ENCODE measurements at regions not wholly inside any gene's neighbourhood (a gene's known extent, or its start where the extent isn't known, plus 50 kb on each side); places are given as distances from the start of the nearest gene placed in this dataset.

DNA sequence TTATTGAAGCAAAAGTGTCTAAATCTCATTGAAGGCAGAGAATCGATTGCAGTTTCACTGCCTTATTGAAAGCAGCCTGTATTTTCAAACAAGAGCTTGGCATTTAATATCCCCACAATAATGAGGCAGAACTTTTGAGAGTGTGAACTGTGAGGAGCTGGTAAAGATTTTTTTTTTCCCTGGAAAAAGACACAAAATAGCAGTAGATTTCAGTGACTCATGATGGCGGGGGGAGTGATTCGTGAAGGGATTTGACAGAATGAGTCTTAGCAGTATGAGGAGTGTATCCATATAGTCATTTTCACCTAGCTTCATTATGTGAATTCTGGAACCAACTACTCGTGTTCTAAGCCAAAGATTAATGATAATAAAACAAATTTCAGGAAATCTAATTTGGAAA, 242.9 kb downstream of the ARL6IP6 start:
- no peak for DNase-seq

DNA sequence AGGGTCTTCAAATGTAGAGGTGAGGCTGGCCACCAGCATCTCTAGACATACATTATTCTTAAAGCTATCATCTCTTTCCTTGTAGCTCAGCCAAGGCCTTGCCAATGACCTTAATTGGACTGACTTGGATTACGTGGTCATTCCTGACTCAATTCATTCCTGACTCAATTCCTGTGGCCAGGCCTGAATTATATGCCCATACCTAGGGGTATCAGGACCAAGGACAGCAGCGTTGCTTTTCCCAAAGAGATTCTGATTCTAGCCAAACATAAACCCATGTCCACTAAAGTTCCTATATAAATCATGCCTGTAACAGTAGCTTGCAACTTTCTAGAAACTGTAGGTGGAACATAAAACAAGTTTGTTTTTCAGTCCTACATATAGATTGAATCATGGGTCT, 231.7 kb downstream of the ARL6IP6 start:
- DNase-seq: no peak

DNA sequence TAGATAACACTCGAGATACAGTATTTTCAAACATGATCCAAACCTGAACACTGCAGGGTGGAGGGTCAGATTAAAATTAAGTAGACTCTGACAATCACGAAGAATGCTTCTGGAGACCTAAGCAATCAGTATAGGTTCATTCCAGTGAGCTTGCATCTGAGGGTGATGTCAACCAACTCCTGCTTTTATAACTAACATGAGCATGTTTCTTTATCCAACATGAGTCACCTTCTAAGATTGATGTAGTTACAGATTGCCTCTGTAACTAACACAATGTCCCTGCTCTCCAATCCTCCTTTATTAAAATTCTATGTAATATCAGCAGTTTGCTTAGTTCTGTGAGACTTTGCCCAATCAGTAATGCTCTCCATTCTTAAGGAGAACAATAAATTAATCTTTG, 225.7 kb downstream of the ARL6IP6 start:
- DNase-seq: no peak

DNA sequence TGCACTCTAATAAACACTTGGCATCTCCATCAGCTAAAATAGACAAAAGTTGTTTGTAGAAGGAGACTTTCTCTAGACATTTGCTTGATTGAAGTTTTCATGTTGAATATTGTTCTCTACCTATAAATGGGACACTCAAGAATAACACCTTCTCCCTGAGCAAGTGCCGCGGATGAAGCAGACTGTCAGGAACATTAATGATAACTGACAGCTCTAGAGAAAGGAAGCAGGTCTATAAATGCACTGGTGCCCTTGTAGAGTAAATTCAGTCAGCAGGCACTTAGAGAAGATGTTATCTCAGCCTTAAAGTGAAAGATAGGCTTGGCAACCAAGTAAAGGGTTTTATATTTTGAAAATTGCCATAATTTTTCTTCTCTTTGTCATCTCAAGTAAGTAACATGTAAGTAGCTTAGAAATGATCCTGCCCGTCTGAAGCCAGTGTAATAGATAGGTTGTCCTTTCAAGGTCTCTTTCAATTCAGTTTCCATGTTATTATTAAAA, 224.6 kb downstream of the ARL6IP6 start:
- no peak for DNase-seq

DNA sequence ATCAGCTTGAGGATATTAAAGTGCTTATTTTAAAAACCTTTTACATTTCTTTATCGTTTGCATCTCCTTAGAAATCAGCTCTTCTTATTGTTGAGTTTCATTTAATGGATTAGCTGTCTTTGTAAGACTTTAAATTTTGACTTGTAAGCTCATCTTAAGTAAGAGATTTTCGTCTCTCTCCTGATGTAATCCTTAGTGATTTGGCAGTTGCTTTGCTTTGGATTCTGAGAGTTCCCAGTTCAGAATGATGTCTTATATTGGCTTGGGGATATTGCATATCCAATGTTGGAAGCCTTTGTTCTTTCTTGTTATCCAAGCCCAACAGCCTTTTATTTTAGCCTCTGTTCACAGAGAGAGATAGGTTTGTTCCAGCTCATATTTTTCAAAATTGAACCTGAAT, 212.1 kb downstream of the ARL6IP6 start:
- DNase-seq: no peak

DNA sequence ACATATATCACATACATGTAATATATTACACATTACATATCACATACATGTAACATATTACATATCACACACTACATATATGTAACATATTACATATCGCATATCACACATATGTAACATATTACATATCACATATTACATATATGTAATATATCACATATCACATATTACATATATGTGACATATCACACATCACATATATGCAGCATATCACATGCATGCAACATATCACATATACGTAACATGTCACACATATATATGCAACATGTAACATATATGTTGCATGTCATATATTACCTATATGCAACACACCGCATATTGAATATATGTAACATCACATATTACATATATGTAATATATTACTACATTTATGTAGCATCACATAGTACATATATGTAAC, 211.2 kb downstream of the ARL6IP6 start:
- no peak for DNase-seq

DNA sequence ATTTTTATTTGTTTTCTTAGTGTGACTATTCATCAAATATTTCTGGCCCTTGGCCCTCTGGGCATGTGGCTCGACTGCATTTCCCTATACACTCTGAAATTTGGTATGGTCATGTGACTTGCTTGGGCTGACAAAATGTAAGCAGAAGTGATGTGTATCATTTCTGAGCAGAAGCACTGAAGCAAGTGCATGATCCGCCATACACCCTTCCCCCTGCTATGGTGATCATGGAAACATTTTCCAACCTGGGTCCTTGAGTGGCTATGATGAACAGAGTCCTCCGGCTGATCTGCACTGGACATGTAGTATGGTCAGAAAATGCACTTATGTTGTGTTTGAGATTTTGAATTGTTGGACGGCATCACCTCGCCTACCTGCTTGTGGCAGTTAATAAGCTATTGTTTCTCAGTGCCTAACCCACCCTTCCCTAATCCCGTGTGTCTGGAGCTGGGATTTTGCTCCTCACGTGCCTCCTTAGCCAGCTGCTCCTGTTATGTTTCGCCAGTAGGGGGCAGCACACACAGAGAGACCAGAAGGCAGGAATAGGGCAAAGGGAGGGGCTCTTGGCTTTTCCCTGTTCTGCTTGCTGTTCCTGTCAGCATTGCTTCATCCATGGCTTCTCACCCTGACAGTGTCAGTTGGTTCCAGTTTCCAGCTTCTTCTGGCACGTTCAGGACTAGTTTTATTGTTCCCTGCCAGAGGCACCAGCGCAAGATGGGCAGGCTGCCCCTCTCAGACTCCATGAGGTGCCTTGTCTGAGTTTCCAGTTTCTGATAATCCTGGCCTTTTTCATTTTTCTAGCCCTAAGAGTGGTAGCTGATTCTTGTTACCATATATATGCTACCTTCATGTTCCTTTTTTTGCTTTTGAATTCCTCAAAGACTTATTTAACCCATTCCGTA, 207.4 kb downstream of the ARL6IP6 start:
- peak; percentile 81 for DNase-seq

DNA sequence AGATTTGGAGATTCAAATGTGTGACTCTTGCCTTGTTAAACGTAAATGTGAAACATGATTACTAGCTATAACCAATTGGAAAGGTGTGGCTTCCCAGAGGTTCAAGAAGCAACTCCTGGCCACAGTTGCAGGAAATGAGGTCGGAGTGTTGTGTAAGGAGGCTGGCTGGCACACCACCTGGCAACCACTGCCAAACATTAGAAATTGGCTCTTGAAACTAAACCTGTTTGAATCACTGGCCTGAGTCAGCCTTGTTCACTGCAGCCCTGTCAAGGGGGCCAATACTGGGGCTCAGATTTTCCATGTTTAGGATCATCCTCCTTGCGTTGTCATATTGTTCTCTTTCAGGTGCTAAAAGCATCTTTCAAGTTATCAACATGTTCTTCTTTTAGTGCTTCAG, 206.3 kb downstream of the ARL6IP6 start:
- peak; percentile 3 to 49 for DNase-seq

DNA sequence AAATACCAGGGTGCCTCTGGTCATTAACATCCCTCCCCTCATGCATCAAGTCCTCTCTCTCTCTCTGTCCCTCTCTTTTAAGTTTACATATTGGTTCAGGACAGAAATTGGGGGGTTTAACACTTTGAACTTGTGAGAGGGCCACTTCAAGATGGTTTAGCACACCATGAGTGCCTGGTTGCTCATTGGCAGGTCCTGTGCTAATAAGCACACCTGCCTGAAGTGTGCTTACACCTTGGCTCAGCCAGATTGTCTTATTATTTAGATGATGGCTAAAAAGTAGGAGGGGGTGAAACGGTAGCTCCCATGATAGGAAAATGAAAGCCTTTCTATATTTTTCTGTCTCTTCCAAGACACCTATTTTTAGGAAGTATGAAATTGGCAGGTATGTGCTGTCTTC, 205.8 kb downstream of the ARL6IP6 start:
- no peak for DNase-seq

DNA sequence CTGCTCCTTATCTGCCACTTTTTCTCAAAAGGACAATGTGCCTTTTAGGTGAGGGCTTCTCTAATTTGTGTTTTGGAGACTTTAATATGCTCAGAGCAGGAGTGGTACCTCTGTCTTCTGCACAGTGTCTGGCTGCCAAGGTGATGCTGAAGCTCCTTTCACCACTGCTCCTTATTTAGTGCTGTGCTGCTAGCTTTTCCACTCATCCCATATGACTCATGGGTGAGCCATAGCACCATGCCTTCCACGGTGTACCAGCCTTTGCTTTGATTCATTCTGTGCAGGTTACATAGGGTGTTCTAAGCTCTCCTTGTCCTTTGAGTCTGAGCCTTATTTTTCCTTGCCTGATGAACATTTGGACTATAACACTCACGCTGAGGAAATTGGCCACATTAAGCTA, 202.4 kb downstream of the ARL6IP6 start:
- no peak for DNase-seq

DNA sequence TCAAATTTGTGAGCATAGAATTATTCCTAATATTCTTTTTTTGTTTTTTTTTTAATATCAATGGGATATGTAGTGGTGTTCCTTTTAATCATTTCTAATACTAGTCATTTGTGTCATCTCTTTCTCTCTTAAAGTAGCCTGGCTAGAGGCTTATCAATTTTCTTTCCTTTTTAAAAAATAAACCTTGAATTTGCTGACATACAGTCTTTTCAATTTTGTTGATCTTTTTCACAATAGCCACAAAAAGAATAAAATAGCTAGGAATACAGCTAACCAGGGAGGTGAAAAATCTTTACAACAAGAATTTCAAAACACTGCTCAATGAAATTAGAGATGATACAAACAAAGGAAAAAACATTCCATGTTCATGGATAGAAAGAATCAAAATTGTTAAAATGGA, 192.6 kb downstream of the ARL6IP6 start:
- DNase-seq: no peak

DNA sequence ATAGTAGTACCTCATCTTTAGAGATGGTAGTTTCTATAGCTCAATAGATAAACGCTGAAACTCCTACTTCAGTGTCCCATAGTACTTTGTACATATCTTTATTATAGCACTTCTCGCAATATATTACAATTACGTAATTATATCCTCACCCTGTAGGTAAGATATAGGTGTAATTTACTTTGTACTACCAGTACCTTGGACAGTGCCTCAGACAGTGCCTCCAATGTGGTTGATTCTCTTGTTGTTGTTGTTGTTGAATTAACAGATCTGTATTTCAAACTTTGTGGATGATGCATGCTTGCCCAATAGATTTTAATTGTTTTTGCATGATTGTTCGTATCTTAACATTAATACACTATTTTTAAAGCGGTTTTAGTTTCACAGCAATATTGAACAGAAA, 188.6 kb downstream of the ARL6IP6 start:
- DNase-seq: no peak

DNA sequence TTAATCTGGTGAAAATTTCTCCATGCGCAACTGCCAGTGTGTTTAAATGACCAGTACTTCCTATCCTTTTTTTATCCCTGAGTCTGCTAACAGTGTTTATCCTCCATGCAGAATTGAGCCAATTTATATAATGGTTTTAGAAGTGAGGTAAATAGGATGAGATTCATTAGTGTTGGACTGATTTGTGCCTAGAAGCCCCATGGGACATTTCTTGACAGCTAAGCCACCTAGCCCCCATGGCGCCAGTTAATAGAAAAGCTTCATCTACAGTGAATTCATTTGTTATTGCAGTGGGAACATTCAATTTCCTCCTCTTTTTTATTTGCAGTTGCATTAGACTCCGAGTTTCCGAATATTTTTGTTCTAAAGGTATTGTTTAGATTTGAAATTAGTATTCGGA, 175.6 kb downstream of the ARL6IP6 start:
- DNase-seq: peak in 1 of 2 experiments; percentile 44

DNA sequence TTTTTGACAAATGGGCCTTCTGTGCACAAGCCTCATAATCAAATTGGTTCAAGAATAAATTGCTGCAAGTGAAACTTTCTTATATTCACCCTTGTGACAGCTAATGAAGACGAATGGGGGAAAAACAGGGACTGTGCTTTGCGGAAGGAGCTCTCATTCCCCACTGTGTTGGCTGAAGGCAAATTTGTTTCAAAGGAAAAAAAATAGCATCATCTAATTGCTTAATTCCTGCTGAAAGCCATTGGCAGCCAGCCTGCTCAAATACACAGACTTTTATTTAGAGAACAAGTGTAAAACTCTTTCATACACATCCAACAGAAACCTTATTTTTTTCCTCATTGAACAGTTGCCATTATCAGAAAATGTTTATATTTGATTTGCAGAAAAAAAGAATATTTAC, 172.3 kb downstream of the ARL6IP6 start:
- peak; percentile 70 to 89 for DNase-seq

DNA sequence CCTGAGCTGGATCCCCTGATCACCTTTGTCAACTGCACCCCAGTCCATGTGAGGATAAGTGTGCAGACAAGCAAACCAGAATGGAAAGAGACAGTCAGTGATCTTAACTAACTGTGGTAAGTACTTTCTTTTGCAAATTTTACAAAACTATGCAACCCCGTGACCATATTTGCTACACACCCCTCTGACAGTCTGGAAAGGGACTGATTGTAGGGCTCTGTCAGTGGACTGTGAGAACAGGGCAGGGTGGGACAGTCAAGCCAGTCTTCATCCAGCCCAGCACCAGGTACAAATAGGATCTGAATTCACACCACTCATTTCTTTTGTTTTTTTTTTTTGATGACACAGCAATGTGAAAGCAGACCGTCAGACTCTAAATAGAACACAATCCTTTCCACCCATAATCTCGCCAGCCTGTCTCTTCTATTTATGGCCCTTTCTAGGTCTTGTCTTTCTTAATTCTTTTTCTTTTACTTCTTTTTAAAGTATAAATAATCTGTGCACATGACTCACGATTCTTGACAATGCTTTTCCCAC, 165.6 kb downstream of the ARL6IP6 start:
- no peak for DNase-seq

DNA sequence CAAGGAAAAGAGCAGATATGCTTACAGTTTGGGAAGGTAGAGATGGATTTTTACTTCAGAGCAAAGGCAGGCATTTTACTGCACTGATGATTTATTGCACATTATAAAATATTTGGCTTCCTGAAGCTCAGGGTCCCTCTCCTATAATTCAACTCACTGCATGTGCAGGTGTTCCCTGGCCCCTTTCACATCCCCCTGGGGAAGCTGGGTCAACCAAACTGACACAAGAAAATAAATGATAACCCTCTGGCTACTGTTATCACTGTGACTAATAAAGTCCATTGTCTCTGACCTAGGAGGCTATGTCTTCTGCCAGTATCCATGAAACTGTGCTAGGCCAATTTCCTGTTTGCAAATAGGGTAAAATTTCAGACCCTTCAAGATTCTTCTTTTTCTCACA, 163.1 kb downstream of the ARL6IP6 start:
- DNase-seq: no peak

DNA sequence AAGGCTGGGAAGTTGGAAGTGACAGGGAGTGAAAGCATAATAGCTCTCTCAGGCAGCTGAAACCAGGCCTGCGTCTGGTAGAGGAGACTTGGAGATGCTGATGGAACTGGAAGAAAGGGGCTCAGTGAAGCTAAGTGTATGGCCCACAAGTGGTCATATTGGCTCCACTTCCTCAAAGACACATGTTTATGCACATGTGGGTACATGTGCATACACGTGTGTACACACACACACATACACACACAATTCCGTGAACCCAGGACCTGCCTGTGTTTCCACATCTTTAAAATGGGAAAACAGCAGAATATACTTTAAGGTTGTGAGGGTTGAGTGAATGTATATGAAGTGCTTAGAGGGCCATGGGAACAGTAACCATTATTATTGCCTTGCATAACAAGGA, 160.9 kb downstream of the ARL6IP6 start:
- no peak for DNase-seq

DNA sequence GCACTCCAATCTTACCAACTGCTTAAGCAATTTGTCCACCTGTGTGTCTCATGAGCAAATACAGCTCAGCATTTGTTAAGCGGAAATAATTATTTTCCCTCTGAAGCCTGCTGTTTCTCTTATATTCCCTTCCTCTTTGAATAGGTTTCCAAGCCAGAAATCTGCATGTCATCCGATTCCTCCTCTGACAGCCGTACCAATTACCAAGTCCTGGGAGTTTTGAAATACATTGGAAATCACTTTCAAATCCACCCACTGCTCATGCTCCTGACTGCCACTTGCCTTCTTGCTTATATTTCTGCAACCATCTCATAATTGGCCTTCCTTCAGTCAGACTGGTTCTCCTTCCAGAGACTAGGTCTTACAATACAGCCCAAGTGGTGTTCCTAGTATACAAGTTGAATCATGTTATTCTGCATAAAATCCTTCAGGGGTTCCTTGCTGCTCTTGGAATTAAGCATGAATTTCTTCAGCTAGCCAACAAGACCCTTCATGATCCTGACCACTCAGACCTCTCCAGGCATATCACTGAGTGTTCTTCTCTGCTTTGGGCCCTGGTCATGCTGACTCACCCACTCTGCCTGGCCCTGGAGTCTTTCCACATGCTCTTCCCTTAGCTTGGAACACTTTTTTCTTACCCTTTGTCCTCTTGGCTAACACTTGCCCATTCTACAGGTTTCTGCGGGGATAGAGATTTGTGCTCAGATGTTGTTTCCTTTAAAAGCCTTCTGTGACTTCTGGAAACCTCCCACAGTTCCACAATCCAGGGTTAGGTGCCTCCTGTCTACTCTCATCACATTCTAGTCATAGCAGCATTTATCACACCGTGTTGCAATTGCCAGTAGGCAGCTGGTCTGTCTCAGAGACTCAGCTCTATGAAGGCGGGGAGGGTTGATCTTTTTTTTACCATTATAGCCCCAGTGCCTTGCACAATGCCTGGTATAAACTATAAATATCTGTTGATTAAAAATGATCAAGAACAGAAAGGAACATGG, 157.6 kb downstream of the ARL6IP6 start:
- no peak for DNase-seq

DNA sequence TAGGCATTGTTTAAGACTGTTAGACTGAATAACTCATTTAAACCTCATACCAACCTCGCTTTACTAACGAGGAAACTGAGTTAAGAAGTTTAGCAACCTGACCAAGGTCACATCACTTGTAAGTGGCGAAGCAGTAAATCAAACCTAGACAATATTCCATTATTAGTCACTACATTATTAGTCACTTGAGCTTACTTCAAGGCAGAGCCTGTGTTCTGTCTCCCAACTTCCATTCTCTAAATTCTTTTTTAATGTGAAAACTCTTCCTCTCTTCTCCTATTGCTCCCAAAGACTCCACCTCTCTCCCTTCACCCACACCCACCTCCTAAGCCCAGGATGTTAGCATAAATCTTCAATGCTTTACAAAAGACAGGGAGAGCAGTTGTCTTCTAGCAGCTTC, 156.5 kb downstream of the ARL6IP6 start:
- no peak for DNase-seq

DNA sequence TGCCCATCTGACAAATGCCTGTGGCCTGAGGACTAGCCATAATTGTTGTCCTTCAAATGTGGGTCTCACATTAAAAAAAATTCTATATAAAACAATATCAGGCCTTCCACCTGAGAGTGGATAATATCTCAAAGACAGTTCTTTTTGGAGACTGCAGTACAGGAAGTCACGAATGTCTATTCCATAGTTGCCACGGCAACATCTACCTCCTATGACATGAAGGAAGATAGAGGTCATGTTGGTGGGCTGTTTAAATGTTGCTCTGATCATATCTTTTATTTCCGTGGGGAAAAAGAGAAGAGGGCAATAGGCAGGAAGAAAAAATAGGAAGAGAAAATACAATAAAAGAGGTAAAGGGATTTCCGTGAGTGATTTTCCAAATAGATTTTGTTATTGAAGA, 151.8 kb downstream of the ARL6IP6 start:
- DNase-seq: no peak

DNA sequence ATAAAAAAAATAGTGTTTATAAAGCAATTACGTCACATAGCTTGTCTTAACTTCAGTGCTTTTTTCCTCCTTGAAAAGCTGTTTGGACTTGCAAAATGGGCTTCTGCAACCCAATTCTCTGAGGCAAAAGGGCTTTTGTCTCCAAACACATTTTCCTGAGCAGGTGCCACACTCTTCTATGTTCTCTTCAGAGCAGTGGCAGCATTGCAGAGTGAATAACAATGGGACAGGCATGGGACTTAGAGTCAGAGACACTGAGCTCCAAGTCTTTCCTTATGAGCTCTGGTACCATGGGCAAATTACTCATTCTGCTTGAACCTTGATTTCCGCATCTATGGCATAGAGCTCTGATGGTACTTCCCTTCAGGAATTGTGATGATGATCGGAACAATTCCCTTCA, 149.0 kb downstream of the ARL6IP6 start:
- DNase-seq: no peak

DNA sequence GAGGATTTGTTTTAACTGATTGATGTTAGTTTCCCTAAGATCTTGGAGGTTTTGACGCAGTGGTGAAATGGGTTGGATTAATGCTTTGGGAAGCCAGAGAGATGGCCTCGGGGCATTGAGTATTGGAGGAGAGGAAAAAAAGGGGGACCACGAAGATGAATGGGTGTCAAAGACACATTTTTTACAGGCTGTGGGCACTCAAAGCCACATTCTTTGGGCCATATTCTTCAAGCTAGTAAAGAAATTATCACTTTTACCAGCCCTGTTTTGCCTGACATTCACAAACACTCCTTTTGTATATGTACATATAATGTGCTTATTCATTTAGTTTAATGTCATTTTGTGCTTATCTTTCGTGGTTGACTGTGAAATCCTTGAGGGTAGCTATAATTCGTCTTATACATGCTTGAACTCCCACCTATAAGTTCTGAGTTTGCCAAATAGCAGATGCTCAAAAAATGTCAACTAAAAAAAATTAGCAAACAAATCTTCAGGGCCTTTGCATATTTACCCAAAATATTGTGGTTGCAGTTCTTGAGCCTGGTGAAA, 146.3 kb downstream of the ARL6IP6 start:
- DNase-seq: no peak

DNA sequence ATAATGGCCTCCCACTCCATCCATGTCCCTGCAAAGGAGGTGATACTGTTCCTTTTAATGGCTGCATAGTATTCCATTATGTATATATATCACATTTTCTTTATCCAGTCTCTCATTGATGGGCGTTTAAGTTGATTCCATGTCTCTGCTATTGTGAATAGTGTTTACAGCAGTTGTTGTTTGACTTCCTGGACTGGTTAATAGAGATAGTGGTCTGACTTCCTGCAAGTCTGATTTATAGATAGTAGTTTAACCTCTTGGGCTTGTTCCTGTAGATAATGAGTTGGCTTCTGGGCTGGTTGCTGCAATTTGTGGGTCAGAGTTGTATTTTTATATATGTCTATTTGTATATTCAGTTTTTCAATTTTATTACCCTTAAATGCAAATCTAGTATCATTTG, 145.4 kb downstream of the ARL6IP6 start:
- no peak for DNase-seq

Data from NCI-H2081 (cell line).